Astrocyte (in vitro differentiated cells and primary cell): ENCODE measurements at regions not wholly inside any gene's neighbourhood (a gene's known extent, or its start where the extent isn't known, plus 50 kb on each side); places are given as distances from the start of the nearest gene placed in this dataset.
"Not testable (repeated sequence)": the region's sequence is repeated elsewhere in the genome, so short reads cannot be mapped to it uniquely, and the experiment has no call there.

Experiments
- DNase-seq: peaks from one replicate; pipeline ENCODE4 v3.0.0-alpha.2; 2010; ENCODE audit warnings: low read depth
- FAIRE-seq: peaks from 2 replicates; lab custom pipeline; 2011; peaks lifted over from hg19 to GRCh38; lab: Jason Lieb, UNC
- H2AFZ ChIP-seq: 2 replicates; pipeline ENCODE4 v1.6.0; 2012; ENCODE audit warnings: low read depth, low read length, inconsistent platforms
- H3K27ac ChIP-seq: 2 replicates; pipeline ENCODE4 v1.5.1; 2011; ENCODE audit warnings: low read depth, low read length, inconsistent platforms
- H3K27me3 ChIP-seq: 2 replicates; pipeline ENCODE4 v1.6.0; 2011; ENCODE audit warnings: low read length, inconsistent platforms; ENCODE audit not compliant: insufficient read depth
- H3K36me3 ChIP-seq: 2 replicates; pipeline ENCODE4 v1.5.1; 2011; ENCODE audit warnings: low read length, inconsistent platforms; ENCODE audit not compliant: insufficient read depth
- H3K4me1 ChIP-seq: 2 replicates; pipeline ENCODE4 v1.5.1; 2011; ENCODE audit warnings: low read length, inconsistent platforms; ENCODE audit not compliant: insufficient read depth
- H3K4me2 ChIP-seq: 2 replicates; pipeline ENCODE4 v1.6.0; 2012; ENCODE audit warnings: low read length, inconsistent platforms
- H3K4me3 ChIP-seq: 2 replicates; pipeline ENCODE4 v1.5.1; 2011; ENCODE audit warnings: low read depth, mild to moderate bottlenecking, low read length, inconsistent platforms; ENCODE audit not compliant: insufficient read depth
- H3K79me2 ChIP-seq: 2 replicates; pipeline ENCODE4 v1.6.0; 2012; ENCODE audit warnings: mild to moderate bottlenecking, low read length, inconsistent platforms; ENCODE audit not compliant: insufficient read depth
- H3K9ac ChIP-seq: 2 replicates; pipeline ENCODE4 v1.6.0; 2012; ENCODE audit warnings: mild to moderate bottlenecking, low read length, inconsistent platforms
- H3K9me3 ChIP-seq: 2 replicates; pipeline ENCODE4 v1.5.1; 2012; ENCODE audit warnings: low read depth, mild to moderate bottlenecking, low read length, inconsistent platforms; ENCODE audit not compliant: insufficient read depth
- H4K20me1 ChIP-seq: 2 replicates; pipeline ENCODE4 v1.6.0; 2012; ENCODE audit warnings: low read length, inconsistent platforms; ENCODE audit not compliant: insufficient read depth
- H3K27ac Mint-ChIP-seq: one replicate; pipeline ENCODE4 v1.8.0; 2021; ENCODE audit warnings: mild to moderate bottlenecking, mixed read lengths; ENCODE audit not compliant: unreplicated experiment
- H3K27me3 Mint-ChIP-seq: one replicate; pipeline ENCODE4 v1.8.0; 2021; ENCODE audit warnings: low read depth, mixed read lengths; ENCODE audit not compliant: unreplicated experiment
- H3K36me3 Mint-ChIP-seq: one replicate; pipeline ENCODE4 v1.8.0; 2021; ENCODE audit warnings: low read depth, mixed read lengths; ENCODE audit not compliant: unreplicated experiment
- H3K4me1 Mint-ChIP-seq: one replicate; pipeline ENCODE4 v1.8.0; 2021; ENCODE audit warnings: low read depth, mixed read lengths; ENCODE audit not compliant: unreplicated experiment
- H3K4me3 Mint-ChIP-seq: one replicate; pipeline ENCODE4 v1.8.0; 2021; ENCODE audit warnings: mild to moderate bottlenecking, moderate library complexity, mixed read lengths; ENCODE audit not compliant: unreplicated experiment
- H3K9me3 Mint-ChIP-seq: one replicate; pipeline ENCODE4 v1.8.0; 2021; ENCODE audit warnings: mild to moderate bottlenecking, mixed read lengths; ENCODE audit not compliant: unreplicated experiment
- CTCF ChIP-seq: IDR thresholded peaks from 2 replicates; pipeline ENCODE4 v1.5.1; 2011; ENCODE audit warnings: low read depth, mild to moderate bottlenecking, inconsistent platforms, low read length, moderate library complexity; ENCODE audit not compliant: insufficient read depth
- EZH2 ChIP-seq: IDR thresholded peaks from 2 replicates; pipeline ENCODE4 v1.6.1; 2012; ENCODE audit warnings: mild to moderate bottlenecking, low read length, inconsistent platforms; ENCODE audit not compliant: insufficient read depth

GRCh38 chr1:5611431-5611830 is 380.8 kb downstream of the NPHP4 start:
- Histone ChIP-seq H3K27ac (no peak overlapping the region), H3K9me3 (peaks cover 11% of the 10 kb centered on the region), H3K36me3 (no peaks in the 10 kb centered on the region), H3K4me1 (no peaks in the 10 kb centered on the region), H2AFZ (no peak overlapping the region), H4K20me1 (no peaks in the 10 kb centered on the region), H3K27me3 (no peaks in the 10 kb centered on the region), H3K79me2 (no peaks in the 10 kb centered on the region), H3K4me3 (no peak overlapping the region), H3K4me2 (no peak overlapping the region), H3K9ac (no peak overlapping the region)
- no peaks in the 10 kb centered on the region for H3K36me3 Mint-ChIP-seq
- no peak overlapping the region for H3K4me3 Mint-ChIP-seq
- DNase-seq: no peak
- no peak for TF ChIP-seq EZH2
- TF ChIP-seq CTCF: no peak
- peaks cover 5% of the 10 kb centered on the region for H3K9me3 Mint-ChIP-seq
- peaks cover 10% of the 10 kb centered on the region for H3K4me1 Mint-ChIP-seq
- H3K27me3 Mint-ChIP-seq: peaks cover 17% of the 10 kb centered on the region
- no peak for FAIRE-seq
- H3K27ac Mint-ChIP-seq: no peak overlapping the region

- Mint-ChIP-seq H3K9me3 (peaks cover 4% of the 10 kb centered on the region), H3K4me1 (peaks cover 10% of the 10 kb centered on the region), H3K4me3 (no peak overlapping the region), H3K27me3 (peaks cover 11% of the 10 kb centered on the region), H3K36me3 (no peaks in the 10 kb centered on the region), H3K27ac (no peak overlapping the region)
- no peak for TF ChIP-seq EZH2
- H3K9me3 ChIP-seq: peaks cover 11% of the 10 kb centered on the region
- H4K20me1 ChIP-seq: no peaks in the 10 kb centered on the region
- H3K27me3 ChIP-seq: no peaks in the 10 kb centered on the region
- H3K4me3 ChIP-seq: no peak overlapping the region
- FAIRE-seq: no peak
- no peak for DNase-seq
- H3K27ac ChIP-seq: no peak overlapping the region
- H3K4me2 ChIP-seq: no peak overlapping the region
- H3K4me1 ChIP-seq: no peaks in the 10 kb centered on the region
- no peak overlapping the region for H3K9ac ChIP-seq
- no peaks in the 10 kb centered on the region for H3K79me2 ChIP-seq
- H3K36me3 ChIP-seq: no peaks in the 10 kb centered on the region
- H2AFZ ChIP-seq: no peak overlapping the region
Observed at GRCh38 chr1:5610432-5610831, 381.8 kb downstream of the NPHP4 start.

DNA sequence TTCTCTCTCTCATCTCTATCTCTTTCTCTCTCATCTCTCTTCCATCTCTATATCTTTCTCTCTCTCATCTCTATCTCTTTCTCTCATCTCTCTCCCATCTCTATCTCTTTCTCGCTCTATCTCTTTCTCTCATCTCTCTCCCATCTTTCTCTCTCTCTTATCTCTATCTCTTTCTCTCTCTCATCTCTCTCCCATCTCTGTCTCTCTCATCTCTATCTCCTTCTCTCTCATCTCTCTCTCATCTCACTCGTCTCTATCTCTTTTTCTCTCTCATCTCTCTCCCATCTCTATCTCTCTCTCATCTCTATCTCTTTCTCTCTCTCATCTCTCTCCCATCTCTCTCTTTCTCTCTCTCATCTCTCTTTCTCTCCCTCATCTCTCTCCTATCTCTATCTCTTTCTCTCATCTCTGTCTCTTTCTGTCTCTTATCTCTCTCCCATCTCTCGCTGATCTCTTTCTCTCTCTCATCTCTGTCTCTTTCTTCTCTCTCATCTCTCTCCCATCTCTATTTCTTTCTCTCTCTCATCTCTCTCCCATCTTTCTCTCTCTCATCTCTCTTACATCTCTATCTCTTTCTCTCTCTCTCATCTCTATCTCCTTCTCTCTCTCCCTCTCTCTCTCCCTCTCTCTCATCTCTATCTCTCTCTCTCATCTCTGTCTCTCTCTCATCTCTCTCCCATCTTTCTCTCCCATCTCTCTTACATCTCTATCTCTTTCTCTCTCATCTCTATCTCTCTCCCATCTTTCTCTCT is 388.7 kb downstream of the NPHP4 start:
- Mint-ChIP-seq H3K27ac (no peak overlapping the region), H3K36me3 (no peaks in the 10 kb centered on the region), H3K4me1 (no peaks in the 10 kb centered on the region), H3K27me3 (peaks cover 49% of the 10 kb centered on the region), H3K9me3 (no peaks in the 10 kb centered on the region), H3K4me3 (no peak overlapping the region)
- Histone ChIP-seq H3K4me2 (no peak overlapping the region), H3K27ac (no peak overlapping the region), H3K27me3 (no peaks in the 10 kb centered on the region), H2AFZ (no peak overlapping the region), H4K20me1 (no peaks in the 10 kb centered on the region), H3K9me3 (no peaks in the 10 kb centered on the region), H3K4me1 (no peaks in the 10 kb centered on the region), H3K4me3 (no peak overlapping the region), H3K9ac (no peak overlapping the region), H3K79me2 (no peaks in the 10 kb centered on the region), H3K36me3 (no peaks in the 10 kb centered on the region)
- DNase-seq: no peak
- TF ChIP-seq CTCF: no peak
- no peak for TF ChIP-seq EZH2
- no peak for FAIRE-seq

- H3K27me3 Mint-ChIP-seq: peaks cover 49% of the 10 kb centered on the region
- FAIRE-seq, H3K4me1 Mint-ChIP-seq, H3K27ac Mint-ChIP-seq, H3K9me3 ChIP-seq, H3K4me3 ChIP-seq, H3K36me3 ChIP-seq, H3K4me3 Mint-ChIP-seq, H4K20me1 ChIP-seq, H3K9ac ChIP-seq, H3K79me2 ChIP-seq, DNase-seq, H3K9me3 Mint-ChIP-seq, H3K27me3 ChIP-seq, H3K4me2 ChIP-seq, H2AFZ ChIP-seq, H3K36me3 Mint-ChIP-seq, H3K4me1 ChIP-seq, H3K27ac ChIP-seq: not testable (repeated sequence)
Observed at GRCh38 chr1:5602718-5603117, 389.5 kb downstream of the NPHP4 start.
